SH-SY5Y (cell line): ENCODE measurements at regions not wholly inside any gene's neighbourhood (a gene's known extent, or its start where the extent isn't known, plus 50 kb on each side); places are given as distances from the start of the nearest gene placed in this dataset.

Experiments
- GATA2 ChIP-seq: IDR thresholded peaks from 2 replicates; pipeline ENCODE4 v1.6.1; 2011; ENCODE audit warnings: mild to moderate bottlenecking, low read depth, low read length
- GATA3 ChIP-seq: IDR thresholded peaks from 2 replicates; pipeline ENCODE4 v1.6.1; 2011; ENCODE audit warnings: low read depth, mild to moderate bottlenecking, low read length, moderate library complexity

DNA sequence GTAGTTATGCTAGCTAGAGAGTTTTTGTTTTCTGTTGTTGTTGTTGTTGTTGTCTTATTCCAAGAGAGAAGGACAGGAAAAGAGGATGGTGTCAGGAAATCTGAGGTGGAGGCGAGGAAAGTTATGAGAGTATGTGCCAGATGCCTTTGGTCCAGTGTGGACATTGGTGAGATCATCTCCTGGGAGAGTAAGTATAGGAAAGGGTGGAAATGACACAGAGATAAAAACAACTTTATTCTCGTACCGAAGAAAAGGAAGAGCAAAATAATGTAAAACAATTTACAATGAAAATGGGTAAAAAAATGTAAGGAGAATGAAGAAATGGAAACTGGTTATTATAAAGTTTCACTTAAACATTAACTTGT is 97.4 kb upstream of the ADGRL2 start:
- TF ChIP-seq GATA2 (no peak), GATA3 (no peak)
